Cardiac fibroblast (primary cell): ENCODE measurements at regions not wholly inside any gene's neighbourhood (a gene's known extent, or its start where the extent isn't known, plus 50 kb on each side); places are given as distances from the start of the nearest gene placed in this dataset.
"Not testable (repeated sequence)": the region's sequence is repeated elsewhere in the genome, so short reads cannot be mapped to it uniquely, and the experiment has no call there.

Experiments used
- DNase-seq, 2 donors: peaks; one replicate each; pipeline versions ENCODE4 v3.0.0 to v3.0.0-alpha.2; 2010; ENCODE audit warnings: low read depth in 2 of 2
- H3K4me3 ChIP-seq, 2 donors: replicated peaks in 1 of 2; 1 replicate in 1 of 2; 2 replicates in 1 of 2; pipeline ENCODE4 v1.5.1; 2011; ENCODE audit warnings: low read depth in 2 of 2, low read length in 2 of 2, mild to moderate bottlenecking in 2 of 2, moderate library complexity in 1 of 2
- TF ChIP-seq, protein P1 (sequence below): IDR thresholded peaks from one replicate; pipeline ENCODE4 v1.5.1; 2011; ENCODE audit warnings: low read depth, mild to moderate bottlenecking, low read length, inconsistent platforms

- DNase-seq, result peak in 1 of 2 donors; percentile 83
Measured at GRCh38 chr18:9048808-9049494, 53.5 kb upstream of the NDUFV2 start.

GRCh38 chr18:9049495-9049809 lies 53.0 kb upstream of the NDUFV2 start:
- no peak overlapping the region for H3K4me3 ChIP-seq
- TF ChIP-seq, protein P1, sequence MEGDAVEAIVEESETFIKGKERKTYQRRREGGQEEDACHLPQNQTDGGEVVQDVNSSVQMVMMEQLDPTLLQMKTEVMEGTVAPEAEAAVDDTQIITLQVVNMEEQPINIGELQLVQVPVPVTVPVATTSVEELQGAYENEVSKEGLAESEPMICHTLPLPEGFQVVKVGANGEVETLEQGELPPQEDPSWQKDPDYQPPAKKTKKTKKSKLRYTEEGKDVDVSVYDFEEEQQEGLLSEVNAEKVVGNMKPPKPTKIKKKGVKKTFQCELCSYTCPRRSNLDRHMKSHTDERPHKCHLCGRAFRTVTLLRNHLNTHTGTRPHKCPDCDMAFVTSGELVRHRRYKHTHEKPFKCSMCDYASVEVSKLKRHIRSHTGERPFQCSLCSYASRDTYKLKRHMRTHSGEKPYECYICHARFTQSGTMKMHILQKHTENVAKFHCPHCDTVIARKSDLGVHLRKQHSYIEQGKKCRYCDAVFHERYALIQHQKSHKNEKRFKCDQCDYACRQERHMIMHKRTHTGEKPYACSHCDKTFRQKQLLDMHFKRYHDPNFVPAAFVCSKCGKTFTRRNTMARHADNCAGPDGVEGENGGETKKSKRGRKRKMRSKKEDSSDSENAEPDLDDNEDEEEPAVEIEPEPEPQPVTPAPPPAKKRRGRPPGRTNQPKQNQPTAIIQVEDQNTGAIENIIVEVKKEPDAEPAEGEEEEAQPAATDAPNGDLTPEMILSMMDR, result no peak
- DNase-seq, result no peak

More at GRCh38 chr18:9048808-9049494, 53.5 kb upstream of the NDUFV2 start:
- TF ChIP-seq, protein P1, result no peak
- H3K4me3 ChIP-seq, result no peak overlapping the region

GRCh38 chr18:9050628-9051284 lies 51.7 kb upstream of the NDUFV2 start:
- not testable (repeated sequence) for H3K4me3 ChIP-seq, DNase-seq
